Activated CD4-positive, alpha-beta T cell treated with anti-CD3 and anti-CD28 coated beads for 4 hours (primary cell): ENCODE measurements at regions not wholly inside any gene's neighbourhood (a gene's known extent, or its start where the extent isn't known, plus 50 kb on each side); places are given as distances from the start of the nearest gene placed in this dataset.

Source experiments
- DNase-seq, 2 donors: peaks; one replicate each; pipeline ENCODE4 v3.0.0-alpha.2; 2020

- DNase-seq, result no peak
Observed at GRCh38 chr20:62583424-62583920, 58.8 kb upstream of the SLCO4A1 start.

GRCh38 chr20:62584671-62585460 lies 57.4 kb upstream of the SLCO4A1 start:
- DNase-seq, result peak; percentile 9 to 19

- no peak for DNase-seq
Observed at GRCh38 chr20:62585461-62585970, 56.8 kb upstream of the SLCO4A1 start.

GRCh38 chr20:62586799-62587198 lies 55.5 kb upstream of the SLCO4A1 start:
- DNase-seq, result no peak

GRCh38 chr20:62587757-62588402 lies 54.4 kb upstream of the SLCO4A1 start:
- DNase-seq, result no peak

DNA sequence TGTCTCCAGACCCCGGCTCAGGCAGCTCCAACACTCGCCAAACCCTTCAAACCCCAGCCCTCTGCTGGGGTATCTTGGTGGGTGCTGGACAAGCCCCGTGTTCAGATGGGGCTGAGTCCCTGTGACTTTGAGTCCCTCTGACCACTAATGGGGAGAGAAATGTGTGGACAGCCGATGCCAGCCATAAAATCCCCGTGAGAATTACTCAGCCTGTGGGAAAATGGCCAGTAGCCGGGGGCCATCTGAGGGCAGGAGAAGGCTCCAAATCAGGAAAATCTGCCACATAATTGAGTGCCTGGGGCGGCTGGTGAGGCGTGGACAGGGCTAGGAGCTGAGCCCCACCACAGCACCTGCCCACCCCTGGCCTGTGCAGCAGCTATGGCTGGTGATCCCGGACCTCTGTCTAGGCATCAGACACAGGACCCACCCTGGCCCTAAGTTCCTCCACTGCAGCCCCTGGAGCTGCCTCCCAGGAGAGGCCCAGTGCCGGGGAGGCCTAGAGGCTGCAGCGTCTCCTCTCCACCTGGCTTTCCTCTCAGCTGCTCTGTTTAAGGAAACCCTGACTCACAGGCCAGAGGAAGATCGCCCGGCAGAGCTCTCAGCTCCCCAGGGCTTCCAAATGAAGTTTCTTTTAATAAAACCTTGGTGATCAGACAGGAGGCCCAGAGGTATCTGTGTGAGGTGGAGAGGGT lies 53.7 kb upstream of the SLCO4A1 start:
- no peak for DNase-seq

GRCh38 chr20:62589150-62589498 lies 53.2 kb upstream of the SLCO4A1 start:
- no peak for DNase-seq

DNA sequence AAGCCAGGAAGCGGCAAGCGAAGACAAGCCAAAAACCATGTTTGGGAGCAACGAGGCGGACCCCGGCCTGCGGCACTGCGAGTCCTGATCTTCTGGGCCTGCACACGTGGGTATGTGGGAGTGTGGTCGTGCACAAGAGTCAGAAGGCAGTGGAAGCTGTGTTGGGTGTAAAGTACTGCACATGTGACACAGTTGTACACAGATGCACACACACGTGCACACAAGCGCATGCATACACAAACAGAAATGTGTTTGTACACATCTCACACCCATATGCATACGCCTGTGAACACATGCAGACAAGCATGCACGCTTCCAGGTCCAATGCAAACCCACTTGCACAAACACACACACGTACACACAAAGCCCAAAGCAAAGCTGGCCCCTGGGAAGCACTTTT lies 52.6 kb upstream of the SLCO4A1 start:
- DNase-seq, result no peak

- DNase-seq, result no peak
Observed at GRCh38 chr20:62590309-62591121, 51.8 kb upstream of the SLCO4A1 start.

DNA sequence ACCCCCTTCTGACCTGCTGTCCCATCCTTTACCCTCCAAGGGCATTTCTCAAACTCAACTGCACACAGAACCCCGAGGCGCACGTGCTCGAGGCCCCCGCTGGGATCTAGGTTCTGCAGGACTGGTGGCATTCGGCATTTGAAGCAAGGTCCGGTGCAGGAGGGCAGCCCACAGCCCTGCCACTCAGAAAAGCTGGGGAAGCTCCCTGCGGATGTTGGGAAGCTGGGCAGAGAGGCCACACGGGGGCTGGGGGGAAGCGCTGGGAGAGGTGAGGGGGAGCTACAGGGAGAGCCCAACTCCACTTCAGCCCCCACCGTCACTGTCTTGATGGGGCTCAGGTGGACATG lies 51.2 kb upstream of the SLCO4A1 start:
- DNase-seq, result no peak

GRCh38 chr20:62591591-62591990 lies 50.7 kb upstream of the SLCO4A1 start:
- no peak for DNase-seq
